ENCODE measurements at regions not wholly inside any gene's neighbourhood (a gene's known extent, or its start where the extent isn't known, plus 50 kb on each side); places are given as distances from the start of the nearest gene placed in this dataset.

- TF ChIP-seq NPAS2 (CRISPR knock-in tag; IDR thresholded peaks at IDR 0.05; ENCODE audit: borderline replicate concordance) (no peak), CTCF (IDR thresholded peaks at IDR 0.05) (no peak), POLR2A (IDR thresholded peaks at IDR 0.05; ENCODE audit: low read length) (no peak), JUN (IDR thresholded peaks at IDR 0.05) (no peak), FOSL2 (IDR thresholded peaks at IDR 0.05) (no peak), FOSL2 (CRISPR knock-in tag; IDR thresholded peaks at IDR 0.05) (no peak), HMGXB4 (CRISPR knock-in tag; IDR thresholded peaks at IDR 0.05; ENCODE audit: borderline replicate concordance) (no peak), ELK1 (IDR thresholded peaks at IDR 0.05; ENCODE audit: low read depth, low read length) (no peak), MYC (IDR thresholded peaks at IDR 0.05; ENCODE audit: borderline replicate concordance, low read length) (no peak), MAX (IDR thresholded peaks at IDR 0.05) (no peak), FOXS1 (CRISPR knock-in tag; IDR thresholded peaks at IDR 0.05) (no peak)
These were observed 1067.2 kb upstream of the ADGRB3 start for GRCh38 chr6:67567842-67568241.

Measured in A549 (cell line).